Limb (tissue), 2 donors: ENCODE measurements at regions not wholly inside any gene's neighbourhood (a gene's known extent, or its start where the extent isn't known, plus 50 kb on each side); places are given as distances from the start of the nearest gene placed in this dataset.

Experiments used
- DNase-seq, 2 donors: peaks; one replicate each; pipeline ENCODE4 v3.0.0-alpha.2; 2016; ENCODE audit errors: extremely low spot score in 2 of 2

DNA sequence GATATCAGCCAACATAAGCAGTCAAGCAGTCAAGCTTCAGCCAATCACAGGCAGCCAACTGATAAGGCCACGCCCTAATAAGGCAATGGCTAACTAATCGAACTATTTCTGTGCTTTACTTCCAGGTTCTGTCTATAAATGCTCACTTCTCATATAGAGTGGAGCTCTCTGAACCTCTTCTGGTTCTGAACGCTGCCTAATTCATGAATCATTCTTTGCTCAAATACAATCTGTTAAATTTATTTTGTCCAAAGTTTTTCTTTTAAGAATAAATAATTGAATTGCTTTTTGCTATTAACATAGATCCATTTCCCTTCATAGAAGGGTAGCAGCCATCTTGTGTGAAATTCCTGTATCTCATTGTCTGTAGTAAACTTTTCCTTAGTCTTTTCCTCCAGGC is 97.9 kb upstream of the TMEM72 start:
- no peak for DNase-seq

- DNase-seq: no peak
Observed at GRCh38 chr10:44814929-44815328, 96.2 kb upstream of the TMEM72 start.

- DNase-seq: no peak
Observed at GRCh38 chr10:44818041-44818649, 93.0 kb upstream of the TMEM72 start.

GRCh38 chr10:44818701-44819127 is 92.4 kb upstream of the TMEM72 start:
- no peak for DNase-seq

DNA sequence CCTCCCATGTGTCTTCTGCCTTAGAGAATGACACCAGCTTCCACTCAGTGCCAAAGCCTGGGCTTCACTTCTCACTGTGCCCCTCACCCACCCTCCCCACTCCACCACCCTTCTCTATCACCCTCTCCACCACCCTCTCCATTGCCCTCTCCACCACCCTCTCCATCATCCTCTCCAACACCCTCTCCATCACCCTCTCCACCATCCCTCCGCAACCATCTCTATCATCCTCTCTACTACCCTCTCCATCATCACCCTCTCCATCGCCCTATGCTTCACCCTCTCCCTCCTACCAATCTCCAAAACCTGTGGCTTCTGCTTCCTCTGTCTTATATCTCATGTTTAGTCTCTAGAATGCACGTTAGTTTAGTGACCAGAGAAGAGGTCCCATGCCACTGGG is 91.0 kb upstream of the TMEM72 start:
- DNase-seq: no peak

GRCh38 chr10:44821290-44821689 is 89.8 kb upstream of the TMEM72 start:
- DNase-seq: no peak

DNA sequence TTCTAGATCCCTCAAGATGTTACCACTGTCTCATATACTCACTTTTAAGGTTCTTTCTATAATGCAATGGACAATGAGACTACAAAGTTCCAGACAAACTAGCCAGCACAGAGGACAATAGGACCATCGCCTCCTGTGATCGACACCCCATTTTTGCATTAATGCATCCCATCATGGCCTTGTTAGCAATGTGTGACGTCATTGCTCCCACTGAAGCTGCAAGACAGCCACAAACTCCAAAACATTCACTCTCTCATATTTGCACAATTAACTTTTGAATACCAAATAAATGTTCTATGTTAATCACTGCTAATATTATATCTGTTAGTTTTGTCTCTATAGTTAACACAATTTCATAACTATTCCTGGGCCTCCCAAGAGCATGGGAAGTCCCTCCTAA is 88.8 kb upstream of the TMEM72 start:
- no peak for DNase-seq

GRCh38 chr10:44822966-44823365 is 88.2 kb upstream of the TMEM72 start:
- no peak for DNase-seq

GRCh38 chr10:44824607-44825006 is 86.5 kb upstream of the TMEM72 start:
- no peak for DNase-seq

DNA sequence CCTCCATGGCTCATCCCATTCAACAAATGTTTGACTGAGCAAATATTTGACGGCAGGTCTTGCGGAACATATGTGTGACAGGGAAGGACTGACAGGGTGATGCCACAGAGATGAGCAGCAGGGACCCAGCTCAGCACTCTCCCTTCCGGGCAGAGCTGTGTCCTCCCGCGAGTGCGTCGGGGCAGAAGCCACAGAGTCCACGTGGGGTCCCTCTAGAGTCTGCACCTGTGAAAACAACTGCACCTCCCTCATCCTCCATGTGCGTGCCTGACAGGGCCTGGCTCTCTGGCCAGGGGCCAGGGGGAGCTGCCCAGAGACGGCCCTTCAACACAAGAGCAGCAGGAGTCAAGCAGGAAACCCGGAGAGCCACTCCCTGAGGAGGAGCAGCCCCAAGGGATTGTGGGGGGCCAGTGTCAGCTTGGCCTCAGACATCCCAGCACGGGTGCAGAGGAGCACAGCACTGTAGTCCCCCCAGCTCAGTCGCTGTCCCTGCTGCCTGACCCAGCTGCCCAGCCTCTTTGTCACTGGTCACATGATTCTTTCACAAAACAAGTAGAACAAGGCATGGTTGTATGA is 83.6 kb upstream of the TMEM72 start:
- no peak for DNase-seq

DNA sequence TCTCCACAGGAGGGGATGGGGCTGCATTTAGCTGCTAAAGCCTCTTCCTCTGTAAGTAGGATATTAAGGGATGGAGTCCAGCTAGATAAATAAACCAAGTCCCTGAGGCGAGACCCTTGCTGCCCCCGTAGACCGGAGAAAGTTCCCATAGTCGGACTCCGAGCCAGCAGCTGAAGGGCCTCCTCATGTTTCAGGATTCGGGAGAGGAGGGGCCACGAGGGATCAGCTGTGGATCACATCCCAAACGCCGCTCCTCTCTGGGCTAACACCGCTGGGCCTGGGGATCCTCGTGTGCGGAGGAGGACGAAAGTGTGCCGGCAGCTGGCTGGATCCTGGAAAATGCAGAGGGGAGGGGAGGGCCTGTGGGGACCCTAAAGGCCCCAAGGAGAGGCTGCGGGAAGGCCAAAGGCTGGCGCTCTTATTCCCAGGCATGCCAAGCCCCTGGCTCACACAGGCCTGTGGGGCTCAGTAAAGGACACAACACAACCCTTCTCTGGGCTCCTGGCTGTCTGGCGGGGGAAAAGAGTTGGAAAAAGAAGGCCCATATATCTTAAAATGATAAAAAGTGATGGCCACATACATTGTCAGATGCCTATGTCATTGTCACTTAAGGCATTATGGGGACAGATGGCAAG is 82.5 kb upstream of the TMEM72 start:
- peak; percentile 72 to 84 for DNase-seq

GRCh38 chr10:44829426-44829825 is 81.7 kb upstream of the TMEM72 start:
- no peak for DNase-seq

DNA sequence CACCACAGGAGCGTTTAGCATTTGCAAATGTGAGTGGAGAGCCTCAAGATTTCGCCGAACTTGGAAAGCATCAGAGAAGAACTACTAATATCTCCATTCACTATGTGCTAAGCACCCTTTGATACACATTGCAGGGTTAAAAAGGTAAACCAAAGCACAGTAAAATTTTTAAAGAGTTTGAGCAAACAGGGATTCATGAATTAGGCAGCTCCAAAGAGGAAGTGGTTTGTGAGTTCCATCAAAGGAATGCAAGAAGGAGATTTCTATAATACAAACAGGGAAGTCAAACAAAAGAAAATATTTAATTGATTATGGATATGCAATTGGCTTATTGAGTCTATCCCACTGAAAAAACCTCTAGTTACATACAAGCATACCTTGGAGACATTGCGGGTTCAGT is 81.1 kb upstream of the TMEM72 start:
- DNase-seq: no peak

- no peak for DNase-seq
Observed at GRCh38 chr10:44831581-44831980, 79.6 kb upstream of the TMEM72 start.

DNA sequence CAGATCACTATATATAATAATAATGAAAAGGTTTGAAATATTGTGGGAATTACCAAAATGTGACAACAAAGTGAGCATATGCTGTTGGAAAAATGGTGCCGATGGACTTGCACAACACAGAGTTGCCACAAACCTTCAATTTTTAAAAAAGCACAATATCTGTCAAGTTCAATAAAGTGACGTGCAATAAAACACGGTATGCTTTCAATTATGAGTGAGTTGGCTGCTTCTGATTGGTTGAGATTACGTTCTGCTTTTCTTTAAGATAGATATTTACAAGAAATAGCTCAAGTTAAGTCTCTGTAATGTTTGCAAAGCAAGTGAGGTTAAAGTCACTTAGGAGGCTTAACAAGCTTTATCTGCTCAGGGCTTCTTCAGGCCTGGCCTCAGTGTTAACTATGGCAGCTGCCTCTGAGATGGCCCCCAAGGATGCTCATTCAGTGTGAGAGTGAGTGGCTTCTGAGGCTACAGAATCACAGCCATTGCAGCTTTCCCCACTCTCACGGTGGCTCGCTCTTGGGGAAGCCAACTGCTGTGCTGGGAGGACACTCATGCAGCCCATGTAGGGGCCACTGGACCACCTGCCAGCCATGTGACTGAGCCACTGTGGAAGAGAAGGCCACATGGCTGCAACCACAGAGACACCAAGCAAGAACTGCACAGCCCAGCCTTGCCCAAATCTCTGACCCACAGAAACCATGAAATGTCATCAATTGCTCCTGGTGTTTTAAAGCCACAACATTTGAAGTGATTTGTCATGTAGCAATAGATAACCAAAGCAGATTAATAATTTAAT is 78.3 kb upstream of the TMEM72 start:
- no peak for DNase-seq

DNA sequence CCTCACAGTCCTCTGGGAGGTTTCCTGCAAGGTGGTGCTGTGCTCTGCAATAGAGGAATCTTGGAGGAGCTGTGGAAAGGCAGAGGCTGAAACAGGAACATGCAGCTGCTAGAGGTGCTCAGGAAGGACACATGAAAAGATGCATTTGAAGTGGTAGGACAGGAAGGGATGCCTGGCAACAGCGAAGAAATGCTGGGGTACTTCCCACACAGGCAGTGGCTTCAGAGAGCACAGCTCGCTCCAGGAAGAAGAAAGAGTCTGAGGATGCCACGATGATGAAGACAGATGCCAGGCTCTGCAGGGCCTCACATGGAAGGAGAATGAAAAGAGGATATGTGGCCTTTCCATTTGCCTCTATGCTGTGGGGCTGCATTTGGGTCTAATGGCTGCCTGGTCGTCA is 77.0 kb upstream of the TMEM72 start:
- no peak for DNase-seq

DNA sequence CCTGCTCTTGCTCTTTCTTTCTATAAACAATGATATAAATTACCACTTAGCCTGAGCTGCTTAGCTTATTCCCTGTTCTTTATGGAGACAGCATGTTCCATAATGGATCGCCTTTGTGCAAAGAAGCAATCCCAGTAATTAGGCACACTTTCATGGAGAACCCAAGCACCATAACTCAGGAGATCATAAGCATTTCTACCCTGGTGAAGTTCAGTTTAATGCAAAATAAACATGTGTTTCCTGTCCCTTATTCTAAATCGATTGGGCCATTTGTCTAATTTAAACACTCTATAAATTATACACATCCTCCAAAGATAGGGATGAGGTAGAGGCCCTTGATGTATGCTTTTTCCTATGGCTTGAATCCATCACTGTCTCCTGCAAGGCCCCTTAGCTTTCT is 75.8 kb upstream of the TMEM72 start:
- DNase-seq: no peak

DNA sequence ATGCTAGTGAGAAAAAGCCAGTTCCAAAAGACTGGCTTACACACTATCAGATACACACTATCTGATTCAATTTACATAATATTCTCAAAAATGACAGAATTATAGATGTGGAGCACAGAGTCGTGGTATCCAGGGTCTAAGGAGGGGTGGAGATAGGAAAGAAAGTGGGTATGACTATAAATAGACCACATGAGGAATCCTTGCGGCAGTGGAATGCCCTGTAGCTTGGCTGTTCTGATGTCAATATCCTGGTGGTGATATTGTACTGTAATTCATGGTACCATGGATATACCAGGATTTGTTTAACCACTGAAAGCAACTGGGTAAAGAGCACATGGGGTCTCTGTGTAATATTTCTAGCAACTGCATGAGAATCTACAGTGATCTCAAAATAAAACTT is 67.7 kb upstream of the TMEM72 start:
- DNase-seq: no peak

GRCh38 chr10:44845361-44846175 is 65.6 kb upstream of the TMEM72 start:
- DNase-seq: no peak

DNA sequence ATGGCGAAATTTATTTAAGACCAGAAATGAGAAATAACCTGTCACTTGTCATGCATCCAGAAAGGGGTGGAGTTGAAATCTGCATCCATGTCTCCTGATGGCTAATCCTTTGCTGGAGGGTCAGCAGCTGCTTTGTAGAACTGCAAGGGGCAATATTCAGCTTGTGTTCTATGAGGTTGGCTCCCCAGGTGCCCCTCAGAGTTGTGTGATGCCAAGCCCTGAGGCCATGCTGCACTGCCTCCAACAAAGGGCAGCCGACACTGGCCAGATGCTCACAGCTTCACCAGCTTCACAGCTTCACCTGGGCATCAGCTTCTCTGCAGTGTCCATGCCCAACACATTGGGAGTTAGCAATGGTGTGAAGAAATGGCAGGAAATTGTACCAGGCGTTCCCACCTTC is 64.0 kb upstream of the TMEM72 start:
- peak in 1 of 2 donors; percentile 4 for DNase-seq

GRCh38 chr10:44848211-44848610 is 62.9 kb upstream of the TMEM72 start:
- peak in 1 of 2 donors; percentile 8 for DNase-seq

- peak in 1 of 2 donors; percentile 24 for DNase-seq
Observed at GRCh38 chr10:44849936-44850335, 61.2 kb upstream of the TMEM72 start.
